A549 (cell line): ENCODE measurements at regions not wholly inside any gene's neighbourhood (a gene's known extent, or its start where the extent isn't known, plus 50 kb on each side); places are given as distances from the start of the nearest gene placed in this dataset.

Source experiments
- ATAC-seq, 2 experiments: fragments of 200-7000 bp in 1 of 2; fragments of >200 bp in 1 of 2; cut with Nextera tagmentation in 1 of 2; cut with Tn5 transposase in 1 of 2; 3 replicates each; pipeline versions ENCODE4 v1.8.0 to v1.9.1; 2018 to 2020; ENCODE audit warnings: mild to moderate bottlenecking in 1 of 2, moderate library complexity in 1 of 2
- CTCF ChIA-PET: fragments of 300-600 bp; sonication (Branson Sonifier 250); formaldehyde crosslinking; extraction: SDS; loops from one replicate; lab custom pipeline; 2021; ENCODE audit warnings: antibody characterized with exemption, inconsistent platforms; lab: Yijun Ruan, JAX
- POLR2A ChIA-PET: fragments of 350-600 bp; formaldehyde crosslinking; extraction: SDS; loops from one replicate; lab custom pipeline; 2021; ENCODE audit warnings: antibody characterized with exemption, inconsistent platforms; lab: Yijun Ruan, JAX
- DNase-seq, 2 experiments: peaks; one replicate each; pipeline versions ENCODE4 v3.0.0 to v3.0.0-alpha.2; 2011 to 2016; ENCODE audit warnings: low read depth in 1 of 2, low spot score in 1 of 2
- FAIRE-seq: peaks from 2 replicates; lab custom pipeline; 2011; peaks lifted over from hg19 to GRCh38; lab: Jason Lieb, UNC
- H3K27ac ChIP-seq, 2 experiments: fragments of >200 bp; sonication (Bioruptor Twin); formaldehyde crosslinking; 3 replicates each; pipeline ENCODE4 v1.5.1; 2016 to 2017
- H3K4me1 ChIP-seq: fragments of >200 bp; sonication (Bioruptor Twin); formaldehyde crosslinking; 3 replicates; pipeline ENCODE4 v1.6.1; 2016
- H3K4me2 ChIP-seq: fragments of >200 bp; sonication (Bioruptor Twin); formaldehyde crosslinking; 3 replicates; pipeline ENCODE4 v1.6.1; 2016
- H3K4me3 ChIP-seq: fragments of >200 bp; sonication (Bioruptor Twin); formaldehyde crosslinking; 3 replicates; pipeline ENCODE4 v1.5.1; 2016
- H3K9me3 ChIP-seq: fragments of >200 bp; sonication (Bioruptor Twin); formaldehyde crosslinking; 3 replicates; pipeline ENCODE4 v1.6.1; 2016
- BCL3 ChIP-seq: fragments of >200 bp; sonication (Bioruptor Twin); formaldehyde crosslinking; IDR thresholded peaks from 3 replicates; pipeline ENCODE4 v1.6.1; 2016
- BHLHE40 ChIP-seq: IDR thresholded peaks from 2 replicates; pipeline ENCODE4 v1.6.1; 2012; ENCODE audit warnings: low read depth, low read length, inconsistent platforms
- CBX2 ChIP-seq: fragments of 200-600 bp; sonication (generic); IDR thresholded peaks from 2 replicates; pipeline ENCODE4 v1.6.1; 2016; ENCODE audit warnings: low read depth, mild to moderate bottlenecking, borderline replicate concordance
- EHF ChIP-seq: fragments of 250-450 bp; sonication (Bioruptor Pico); IDR thresholded peaks from 2 replicates; pipeline ENCODE4 v1.5.0; 2020; ENCODE audit warnings: mild to moderate bottlenecking
- FOSL2 ChIP-seq, 2 experiments: fragments of 450-650 bp in 1 of 2; fragments of >200 bp in 1 of 2; sonication (Bioruptor Twin) in 1 of 2; formaldehyde crosslinking; IDR thresholded peaks; 2 replicates each; pipeline versions ENCODE4 v1.5.0 to v1.6.1; 2016 to 2020; ENCODE audit warnings: mild to moderate bottlenecking in 1 of 2, moderate library complexity in 1 of 2
- HDAC2 ChIP-seq: fragments of 200-600 bp; sonication (generic); IDR thresholded peaks from 2 replicates; pipeline ENCODE4 v1.6.1; 2016
- HES2 ChIP-seq: fragments of >200 bp; sonication (Bioruptor Twin); formaldehyde crosslinking; IDR thresholded peaks from 2 replicates; pipeline ENCODE4 v1.6.1; 2016
- HOXA7 ChIP-seq: fragments of 250-450 bp; sonication (Bioruptor Pico); IDR thresholded peaks from 2 replicates; pipeline ENCODE4 v1.5.0; 2020; ENCODE audit warnings: mild to moderate bottlenecking, moderate library complexity
- HOXB5 ChIP-seq: fragments of 250-450 bp; sonication (Bioruptor Pico); IDR thresholded peaks from 2 replicates; pipeline ENCODE4 v1.5.0; 2020; ENCODE audit warnings: mild to moderate bottlenecking, moderate library complexity
- JUNB ChIP-seq: fragments of >200 bp; sonication (Bioruptor Twin); formaldehyde crosslinking; IDR thresholded peaks from 2 replicates; pipeline ENCODE4 v1.6.1; 2016
- KDM1A ChIP-seq: fragments of 200-600 bp; sonication (generic); IDR thresholded peaks from 2 replicates; pipeline ENCODE4 v1.6.1; 2016; ENCODE audit warnings: low read depth, mild to moderate bottlenecking
- MAZ ChIP-seq: fragments of 150-350 bp; IDR thresholded peaks from 2 replicates; pipeline ENCODE4 v1.6.1; 2014; ENCODE audit warnings: antibody characterized with exemption, low read depth, low read length, borderline replicate concordance
- POLR2A ChIP-seq: IDR thresholded peaks from 2 replicates; pipeline ENCODE4 v1.6.1; 2012; ENCODE audit warnings: mild to moderate bottlenecking, low read length
- SREBF2 ChIP-seq: fragments of 450-650 bp; IDR thresholded peaks from 2 replicates; pipeline ENCODE4 v1.6.1; 2014; ENCODE audit warnings: mild to moderate bottlenecking, moderate library complexity
- TFCP2L1 ChIP-seq: fragments of 250-450 bp; sonication (Bioruptor Pico); IDR thresholded peaks from 2 replicates; pipeline ENCODE4 v1.5.0; 2021; ENCODE audit warnings: mild to moderate bottlenecking
- TP53 ChIP-seq: fragments of 250-450 bp; sonication (Bioruptor Pico); IDR thresholded peaks from 2 replicates; pipeline ENCODE4 v1.5.0; 2021; ENCODE audit warnings: mild to moderate bottlenecking, moderate library complexity
- USF2 ChIP-seq: fragments of 450-650 bp; IDR thresholded peaks from 2 replicates; pipeline ENCODE4 v1.6.1; 2014; ENCODE audit warnings: antibody characterized with exemption
- ZFP36 ChIP-seq: fragments of 450-650 bp; IDR thresholded peaks from 2 replicates; pipeline ENCODE4 v1.6.1; 2014; ENCODE audit warnings: borderline replicate concordance; ENCODE audit not compliant: partially characterized antibody
- ZNF302 ChIP-seq: fragments of 250-450 bp; sonication (Bioruptor Pico); IDR thresholded peaks from 2 replicates; pipeline ENCODE4 v1.9.0; 2021; ENCODE audit warnings: inconsistent platforms, mild to moderate bottlenecking, moderate library complexity
- ZSCAN20 ChIP-seq: fragments of 250-450 bp; sonication (Bioruptor Pico); IDR thresholded peaks from 2 replicates; pipeline ENCODE4 v1.8.0; 2022; ENCODE audit warnings: mild to moderate bottlenecking, moderate library complexity
- WGBS: methylation state at CpG from one replicate; pipeline ENCODE4 v1.1.6; 2017; ENCODE audit errors: missing lambda C conversion rate; 5-methylcytosine and 5-hydroxymethylcytosine counted together

- no peak for DNase-seq
- Histone ChIP-seq H3K4me1 (peaks cover 3% of the 10 kb centered on the region; the same call in 1 of the 3 replicates), H3K27ac (no peak overlapping the region), H3K4me3 (no peak overlapping the region), H3K9me3 (no peaks in the 10 kb centered on the region), H3K4me2 (no peak overlapping the region)
- ChIA-PET POLR2A (no interaction called here), CTCF (interaction anchor here (1.0 kb wide), 1 partner anchor 21 kb away, joined by 3 read pairs; no protein-coding TSS in a partner anchor)
- 56% methylated on average over 3 of the region's 3 CpGs for WGBS
- no peak for ATAC-seq
- FAIRE-seq = no peak
- TF ChIP-seq TFCP2L1 = no peak
- TF ChIP-seq HES2 = no peak
- TF ChIP-seq HDAC2 = no peak
- no peak for TF ChIP-seq MAZ
These were observed 313.5 kb upstream of the PDE4D start for GRCh38 chr5:60207040-60207439.

- no peak for ATAC-seq
- H3K9me3 ChIP-seq = no peaks in the 10 kb centered on the region
- no peak for DNase-seq
- no peak for FAIRE-seq
- ChIA-PET POLR2A (no interaction called here), CTCF (no interaction called here)
- peaks cover 3% of the 10 kb centered on the region; the same call in 1 of the 3 replicates for H3K4me1 ChIP-seq
- H3K4me2 ChIP-seq = no peak overlapping the region
- H3K27ac ChIP-seq = no peak overlapping the region
- 56% methylated on average over 1 of the region's 1 CpG for WGBS
- no peak for TF ChIP-seq BCL3
- TF ChIP-seq JUNB = no peak
- TF ChIP-seq, all 56 proteins: peak for 0
- no peak overlapping the region for H3K4me3 ChIP-seq
These were observed 312.7 kb upstream of the PDE4D start for GRCh38 chr5:60206234-60206633.

GRCh38 chr5:60205071-60205470 lies 311.5 kb upstream of the PDE4D start:
- WGBS = 75% methylated on average over 2 of the region's 2 CpGs
- no peak for FAIRE-seq
- no peak for TF ChIP-seq HOXA7 (CRISPR knock-in tag)
- TF ChIP-seq ZFP36 = no peak
- no peak for TF ChIP-seq TP53 (CRISPR knock-in tag)
- no peak for TF ChIP-seq USF2
- no peak for TF ChIP-seq ZSCAN20 (CRISPR knock-in tag)
- TF ChIP-seq SREBF2 = no peak
- TF ChIP-seq CBX2 = no peak
- TF ChIP-seq HOXB5 (CRISPR knock-in tag) = no peak
- no peak for TF ChIP-seq BHLHE40
- no peak for TF ChIP-seq MAZ
- TF ChIP-seq FOSL2 (IDR thresholded peaks at IDR 0.05) = no peak
- TF ChIP-seq FOSL2 (CRISPR knock-in tag; IDR thresholded peaks at IDR 0.05) = no peak
- no peak for TF ChIP-seq EHF (CRISPR knock-in tag)
- TF ChIP-seq ZNF302 = no peak
- TF ChIP-seq POLR2A = no peak
- no peak for TF ChIP-seq KDM1A
- ChIA-PET CTCF (interaction anchor here (1.3 kb wide), 1 partner anchor 290 kb away, joined by 3 read pairs; no protein-coding TSS in a partner anchor), POLR2A (no interaction called here)
- no peak for ATAC-seq
- peaks cover 3% of the 10 kb centered on the region; the same call in 1 of the 3 replicates for H3K4me1 ChIP-seq
- H3K9me3 ChIP-seq = no peaks in the 10 kb centered on the region
- DNase-seq = no peak
- H3K4me3 ChIP-seq = no peak overlapping the region
- no peak overlapping the region for H3K27ac ChIP-seq
- H3K4me2 ChIP-seq = no peak overlapping the region
